ENCODE measurements at regions not wholly inside any gene's neighbourhood (a gene's known extent, or its start where the extent isn't known, plus 50 kb on each side); places are given as distances from the start of the nearest gene placed in this dataset.

- TF ChIP-seq CTCF (IDR thresholded peaks at IDR 0.05) (no peak), POLR2A (IDR thresholded peaks at IDR 0.05) (no peak)
These were observed 186.6 kb upstream of the ERBB4 start for GRCh38 chr2:212725180-212725579.

Data from prostate gland (tissue), 2 donors.